BLaER1 (cell line): ENCODE measurements at regions not wholly inside any gene's neighbourhood (a gene's known extent, or its start where the extent isn't known, plus 50 kb on each side); places are given as distances from the start of the nearest gene placed in this dataset.

ENCODE experiments used
- H3K27ac ChIP-seq: shearing (Covaris generic); formaldehyde crosslinking; 2 replicates; pipeline ENCODE4 v1.8.1; 2022
- H3K27me3 ChIP-seq: shearing (Covaris generic); formaldehyde crosslinking; 2 replicates; pipeline ENCODE4 v1.8.1; 2022
- H3K36me3 ChIP-seq: shearing (Covaris generic); formaldehyde crosslinking; 2 replicates; pipeline ENCODE4 v1.8.1; 2022
- H3K4me1 ChIP-seq: shearing (Covaris generic); formaldehyde crosslinking; 2 replicates; pipeline ENCODE4 v1.8.1; 2022
- H3K4me2 ChIP-seq: shearing (Covaris generic); formaldehyde crosslinking; 2 replicates; pipeline ENCODE4 v1.8.1; 2022
- H3K4me3 ChIP-seq: shearing (Covaris generic); formaldehyde crosslinking; 2 replicates; pipeline ENCODE4 v1.8.1; 2022
- H3K9ac ChIP-seq: shearing (Covaris generic); formaldehyde crosslinking; 2 replicates; pipeline ENCODE4 v1.8.1; 2022
- H3K9me3 ChIP-seq: shearing (Covaris generic); formaldehyde crosslinking; 2 replicates; pipeline ENCODE4 v1.8.1; 2022
- H4K20me1 ChIP-seq: shearing (Covaris generic); formaldehyde crosslinking; 2 replicates; pipeline ENCODE4 v1.8.1; 2022
- Cebpa-rat ChIP-seq: shearing (Covaris generic); IDR thresholded peaks from 2 replicates; pipeline ENCODE4 v1.8.1; 2022

DNA sequence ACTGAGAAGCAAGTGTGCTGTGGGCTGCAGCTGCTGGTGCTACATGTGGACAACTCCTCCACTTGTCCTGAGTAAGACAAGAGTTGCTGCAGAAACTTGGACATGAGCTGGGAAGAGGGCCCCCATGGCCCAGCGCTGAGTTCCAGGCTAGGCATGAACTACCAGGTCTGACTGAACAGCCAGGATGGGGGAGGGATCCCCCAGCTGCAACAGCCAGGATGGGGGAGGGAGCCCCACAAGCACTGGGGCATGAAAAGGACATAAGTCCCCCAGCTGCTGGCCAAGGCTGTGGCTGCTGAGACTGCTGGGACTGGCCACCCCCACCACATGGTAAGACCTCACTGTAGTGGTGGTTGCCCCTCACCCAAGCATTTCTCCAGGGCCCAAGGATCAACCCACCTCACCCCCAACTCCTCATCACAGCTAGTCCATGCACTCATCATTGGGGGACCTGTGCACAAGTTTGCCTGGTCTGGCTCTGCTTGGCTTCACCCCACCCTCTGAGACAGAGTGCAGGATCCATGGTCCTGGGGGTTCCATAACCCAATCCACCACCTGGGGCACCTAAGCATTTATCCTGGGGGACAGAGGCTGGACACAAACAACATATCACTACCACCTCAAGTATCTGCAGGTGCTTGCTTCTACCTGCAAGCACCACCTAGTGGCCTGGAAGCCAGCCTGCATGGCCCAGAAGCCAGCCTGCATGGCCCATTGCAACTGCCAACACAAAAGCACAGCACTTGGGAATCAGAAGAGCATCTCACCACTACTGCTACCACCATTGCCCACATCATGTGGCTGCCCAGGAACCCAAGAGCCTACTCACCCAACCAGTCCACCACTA is 84.5 kb upstream of the STT3B start:
- Histone ChIP-seq H3K27ac (no peak overlapping the region), H3K4me2 (peak overlapping the region; percentile 33; the same call in 1 of the 2 replicates), H3K4me1 (peaks cover 13% of the 10 kb centered on the region), H4K20me1 (no peaks in the 10 kb centered on the region), H3K4me3 (no peak overlapping the region), H3K27me3 (no peaks in the 10 kb centered on the region), H3K9me3 (peaks cover 26% of the 10 kb centered on the region), H3K9ac (no peak overlapping the region), H3K36me3 (no peaks in the 10 kb centered on the region)
- no peak for TF ChIP-seq Cebpa-rat

- no peak overlapping the region for H3K9ac ChIP-seq
Observed at GRCh38 chr3:31448882-31449243, 83.9 kb upstream of the STT3B start.

DNA sequence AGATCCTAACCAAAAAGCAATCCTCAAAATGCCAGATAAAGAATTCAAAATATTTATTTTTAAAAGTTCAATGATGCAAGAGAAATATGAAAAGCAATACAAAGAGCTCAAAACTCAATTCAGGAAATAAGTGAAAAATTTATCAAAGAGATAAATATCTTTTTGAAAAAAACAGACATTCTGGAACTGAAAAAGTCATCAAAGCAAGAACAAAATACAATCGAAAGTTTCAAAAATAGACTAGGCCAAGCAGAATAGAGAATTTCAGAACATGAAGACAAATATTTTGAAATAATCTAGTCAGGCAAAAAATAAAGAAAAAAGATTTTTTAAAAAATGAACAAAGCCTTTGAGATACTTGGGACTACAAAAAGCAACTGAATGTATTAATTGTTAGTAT is 83.4 kb upstream of the STT3B start:
- Histone ChIP-seq H3K27me3 (no peaks in the 10 kb centered on the region), H4K20me1 (no peaks in the 10 kb centered on the region), H3K9ac (no peak overlapping the region), H3K4me1 (peaks cover 13% of the 10 kb centered on the region), H3K36me3 (no peaks in the 10 kb centered on the region), H3K4me3 (no peak overlapping the region), H3K9me3 (peaks cover 26% of the 10 kb centered on the region), H3K4me2 (peak overlapping the region; percentile 33; the same call in 1 of the 2 replicates), H3K27ac (no peak overlapping the region)
- TF ChIP-seq Cebpa-rat = no peak

More at GRCh38 chr3:31448882-31449243, 83.9 kb upstream of the STT3B start:
- peaks cover 26% of the 10 kb centered on the region for H3K9me3 ChIP-seq
- H3K36me3 ChIP-seq = no peaks in the 10 kb centered on the region
- no peak overlapping the region for H3K4me3 ChIP-seq
- no peaks in the 10 kb centered on the region for H4K20me1 ChIP-seq
- H3K27me3 ChIP-seq = no peaks in the 10 kb centered on the region
- no peak overlapping the region for H3K27ac ChIP-seq
- peaks cover 13% of the 10 kb centered on the region for H3K4me1 ChIP-seq
- H3K4me2 ChIP-seq = peak overlapping the region; percentile 33; the same call in 1 of the 2 replicates
- TF ChIP-seq Cebpa-rat = no peak

GRCh38 chr3:31450345-31450744 is 82.4 kb upstream of the STT3B start:
- no peak for TF ChIP-seq Cebpa-rat
- Histone ChIP-seq H4K20me1 (no peaks in the 10 kb centered on the region), H3K4me2 (no peak overlapping the region), H3K4me1 (peaks cover 13% of the 10 kb centered on the region), H3K36me3 (no peaks in the 10 kb centered on the region), H3K9me3 (peaks cover 26% of the 10 kb centered on the region), H3K27me3 (no peaks in the 10 kb centered on the region), H3K4me3 (no peak overlapping the region), H3K9ac (no peak overlapping the region), H3K27ac (no peak overlapping the region)

DNA sequence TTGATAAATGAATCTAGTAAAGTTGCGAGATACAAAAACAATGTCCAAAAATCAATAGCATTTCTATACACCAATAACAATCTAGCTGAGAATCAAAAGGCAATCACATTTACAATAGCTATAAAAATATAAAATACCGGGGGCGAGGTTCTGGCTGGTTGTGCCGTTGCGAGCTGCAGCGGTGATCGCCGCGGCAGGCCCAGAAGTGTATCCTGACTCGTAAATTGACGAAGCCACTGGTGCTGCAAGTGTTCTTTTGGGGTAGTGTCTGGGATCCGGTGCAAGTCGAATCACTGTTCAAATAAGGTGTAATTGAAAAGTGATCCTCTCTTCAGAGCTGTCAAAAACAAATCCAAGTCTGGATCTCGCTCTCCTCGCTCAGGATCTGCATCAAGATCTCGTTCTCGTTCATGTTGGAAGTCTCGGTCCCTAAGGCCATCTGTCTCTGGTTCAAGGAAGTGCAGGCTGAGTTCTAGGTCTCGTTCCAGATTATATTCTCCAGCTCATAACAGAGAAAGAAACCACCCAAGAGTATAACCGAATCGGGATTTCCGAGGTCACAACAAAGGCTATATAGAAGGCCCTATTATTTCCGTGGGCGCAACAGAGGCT is 80.1 kb upstream of the STT3B start:
- Histone ChIP-seq H3K36me3 (no peaks in the 10 kb centered on the region), H3K9me3 (peaks cover 30% of the 10 kb centered on the region), H3K4me1 (peaks cover 18% of the 10 kb centered on the region), H3K9ac (no peak overlapping the region), H3K4me2 (no peak overlapping the region), H3K27ac (no peak overlapping the region), H3K4me3 (no peak overlapping the region), H4K20me1 (no peaks in the 10 kb centered on the region), H3K27me3 (no peaks in the 10 kb centered on the region)
- no peak for TF ChIP-seq Cebpa-rat

DNA sequence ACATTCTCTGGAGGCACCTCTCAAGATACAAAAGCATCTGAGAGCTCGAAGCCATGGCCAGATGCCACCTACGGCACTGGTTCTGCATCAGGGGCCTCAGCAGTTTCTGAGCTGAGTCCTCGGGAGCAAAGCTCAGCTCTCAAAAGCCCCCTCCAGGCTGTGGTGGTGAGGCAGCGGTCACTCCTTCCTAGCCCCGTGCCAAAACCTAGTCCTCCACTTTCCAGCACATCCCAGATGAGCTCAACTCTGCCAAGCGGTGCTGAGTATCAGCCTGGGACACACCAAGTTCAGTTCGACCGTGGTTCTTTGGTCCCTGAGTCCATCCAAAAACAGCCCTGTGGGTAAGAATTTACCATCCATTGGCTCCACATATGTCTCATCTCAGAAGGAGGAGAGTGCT is 79.3 kb upstream of the STT3B start:
- TF ChIP-seq Cebpa-rat = no peak
- H3K9ac ChIP-seq = no peak overlapping the region
- peaks cover 13% of the 10 kb centered on the region for H3K4me1 ChIP-seq
- H3K36me3 ChIP-seq = no peaks in the 10 kb centered on the region
- no peaks in the 10 kb centered on the region for H4K20me1 ChIP-seq
- no peak overlapping the region for H3K27ac ChIP-seq
- peaks cover 29% of the 10 kb centered on the region for H3K9me3 ChIP-seq
- H3K27me3 ChIP-seq = no peaks in the 10 kb centered on the region
- H3K4me3 ChIP-seq = no peak overlapping the region
- H3K4me2 ChIP-seq = no peak overlapping the region

DNA sequence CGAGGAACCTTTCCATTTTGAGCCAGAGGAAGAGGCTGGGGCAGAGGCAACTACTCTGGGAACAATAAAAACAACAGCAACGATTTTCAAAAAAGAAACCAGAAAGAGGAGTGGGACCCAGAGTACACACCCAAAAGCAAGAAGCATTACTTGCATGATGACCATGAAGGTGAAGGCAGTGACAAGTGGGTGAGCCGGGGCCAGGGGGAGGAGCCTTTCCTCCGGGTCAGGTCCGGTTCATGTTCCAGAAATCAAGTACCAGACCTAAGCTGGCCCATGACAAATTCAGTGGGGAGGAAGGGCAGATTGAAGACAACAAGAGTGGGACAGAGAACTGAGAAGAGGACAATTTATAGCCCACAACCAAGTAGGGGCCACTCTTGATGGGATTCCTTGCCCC is 77.2 kb upstream of the STT3B start:
- no peak overlapping the region for H3K9ac ChIP-seq
- no peaks in the 10 kb centered on the region for H3K27me3 ChIP-seq
- no peak overlapping the region for H3K27ac ChIP-seq
- no peaks in the 10 kb centered on the region for H3K36me3 ChIP-seq
- no peak overlapping the region for H3K4me2 ChIP-seq
- H3K4me3 ChIP-seq = no peak overlapping the region
- no peaks in the 10 kb centered on the region for H4K20me1 ChIP-seq
- peaks cover 12% of the 10 kb centered on the region; the same call in 1 of the 2 replicates for H3K9me3 ChIP-seq
- no peak for TF ChIP-seq Cebpa-rat
- peaks cover 5% of the 10 kb centered on the region; the same call in 1 of the 2 replicates for H3K4me1 ChIP-seq

DNA sequence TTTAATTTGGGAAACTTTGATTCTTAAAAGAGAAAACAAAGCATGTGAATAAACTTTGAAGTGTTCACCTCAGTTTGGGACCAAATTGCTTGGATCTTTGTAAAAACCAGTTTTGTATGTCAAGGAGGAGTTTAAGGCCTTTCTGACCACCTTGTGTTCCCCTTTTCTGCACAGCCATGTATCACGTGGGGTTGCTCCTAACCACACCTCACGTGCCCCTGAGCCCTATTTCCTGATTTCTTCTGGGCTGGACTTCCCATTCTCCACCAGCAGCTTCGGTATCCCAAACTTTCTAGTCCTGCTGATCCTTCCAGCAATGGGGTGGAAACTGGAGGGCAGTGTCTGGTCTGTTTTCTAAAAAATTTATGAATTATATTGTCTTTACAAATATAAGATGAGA is 76.4 kb upstream of the STT3B start:
- Histone ChIP-seq H3K27me3 (no peaks in the 10 kb centered on the region), H3K27ac (no peak overlapping the region), H3K9ac (no peak overlapping the region), H3K4me1 (peaks cover 5% of the 10 kb centered on the region; the same call in 1 of the 2 replicates), H3K4me2 (no peak overlapping the region), H3K9me3 (peaks cover 12% of the 10 kb centered on the region; the same call in 1 of the 2 replicates), H4K20me1 (no peaks in the 10 kb centered on the region), H3K36me3 (no peaks in the 10 kb centered on the region), H3K4me3 (no peak overlapping the region)
- TF ChIP-seq Cebpa-rat = no peak

GRCh38 chr3:31461426-31461825 is 71.3 kb upstream of the STT3B start:
- Histone ChIP-seq H3K4me1 (peaks cover 9% of the 10 kb centered on the region), H3K27me3 (no peaks in the 10 kb centered on the region), H4K20me1 (no peaks in the 10 kb centered on the region), H3K36me3 (no peaks in the 10 kb centered on the region), H3K9ac (no peak overlapping the region), H3K27ac (no peak overlapping the region), H3K4me2 (no peak overlapping the region; the same call in 1 of the 2 replicates), H3K4me3 (no peak overlapping the region), H3K9me3 (no peaks in the 10 kb centered on the region)
- no peak for TF ChIP-seq Cebpa-rat

DNA sequence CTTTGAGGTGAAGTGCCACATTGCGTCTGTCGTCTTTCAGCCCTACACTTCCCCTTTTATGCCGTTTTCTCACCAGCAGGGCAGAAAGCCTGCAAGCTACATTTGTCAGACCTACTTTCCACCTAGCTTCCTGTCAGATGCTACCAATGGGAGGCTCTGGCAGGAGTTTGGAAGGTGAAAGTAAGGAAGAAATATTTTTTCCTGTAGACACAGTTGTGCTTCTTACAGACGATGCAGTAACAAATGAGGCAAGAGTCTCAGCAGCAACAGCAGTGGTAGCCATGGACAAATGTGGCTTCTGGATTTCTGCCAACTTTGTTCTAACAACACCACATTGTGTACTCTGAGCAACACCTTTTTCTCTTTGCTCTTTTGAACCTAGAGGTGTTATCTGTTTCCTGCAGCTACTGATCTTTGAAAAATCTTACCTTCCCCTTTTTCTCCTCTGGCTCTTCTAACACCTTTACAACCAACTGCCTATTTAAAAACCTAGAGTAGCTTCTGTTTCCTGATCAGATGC is 70.6 kb upstream of the STT3B start:
- Histone ChIP-seq H3K27ac (no peak overlapping the region), H3K9ac (no peak overlapping the region), H4K20me1 (no peaks in the 10 kb centered on the region), H3K4me3 (no peak overlapping the region), H3K36me3 (no peaks in the 10 kb centered on the region), H3K4me1 (peaks cover 8% of the 10 kb centered on the region), H3K9me3 (no peaks in the 10 kb centered on the region), H3K4me2 (no peak overlapping the region; the same call in 1 of the 2 replicates), H3K27me3 (no peaks in the 10 kb centered on the region)
- no peak for TF ChIP-seq Cebpa-rat
